ENCODE measurements at regions not wholly inside any gene's neighbourhood (a gene's known extent, or its start where the extent isn't known, plus 50 kb on each side); places are given as distances from the start of the nearest gene placed in this dataset.
A peak's percentile ranks its signal among the peaks of the same experiment; 100 is the strongest.

DNA sequence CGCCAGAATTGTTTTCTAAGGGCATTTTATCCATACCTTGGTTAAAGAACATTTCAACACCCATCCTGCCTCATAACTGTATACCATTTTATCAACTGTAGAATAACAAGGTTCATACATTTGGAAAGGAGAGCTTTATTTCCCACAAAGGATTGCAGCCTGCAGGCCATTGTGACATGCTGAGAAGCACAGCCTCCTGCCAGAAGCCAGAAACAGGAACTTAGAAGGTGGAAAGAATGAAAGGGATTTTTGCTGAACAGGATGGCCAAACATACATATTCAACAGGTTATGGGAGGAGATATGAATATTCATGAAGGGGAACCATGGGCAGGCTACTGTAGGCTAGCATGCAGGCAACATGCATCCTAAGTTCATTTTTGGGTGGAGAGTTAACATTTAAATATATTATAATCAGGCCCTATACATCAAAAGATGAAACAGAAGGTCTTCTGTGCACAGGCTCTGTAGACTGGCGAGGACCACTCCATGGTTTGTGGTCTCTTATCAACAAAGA, 59.9 kb upstream of the DIRAS2 start:
- Histone ChIP-seq H3K9me2 (ENCODE audit: insufficient read depth) (no peaks in the 10 kb centered on the region), H4K20me1 (replicated peaks; ENCODE audit: insufficient read depth) (no peaks in the 10 kb centered on the region), H3K27me3 (ENCODE audit: insufficient read depth) (no peaks in the 10 kb centered on the region), H3K36me3 (ENCODE audit: insufficient read depth) (no peaks in the 10 kb centered on the region), H3K4me3 (no peak overlapping the region), H3F3A (replicated peaks; ENCODE audit: low read depth) (no peaks in the 10 kb centered on the region), H2AFZ (0 out of 2 replicates have a peak overlapping the region, but pooled peaks have one; percentile 2), H3K4me2 (no peak overlapping the region), H3K4me1 (ENCODE audit: insufficient read depth) (no peaks in the 10 kb centered on the region), H3K27ac (ENCODE audit: low read depth) (no peak overlapping the region), H3K79me2 (replicated peaks; ENCODE audit: insufficient read depth) (no peaks in the 10 kb centered on the region)
- H3K4me3 Mint-ChIP-seq: no peak overlapping the region
- TF ChIP-seq JUNB (IDR thresholded peaks at IDR 0.05; ENCODE audit: unreplicated experiment): no peak
- TF ChIP-seq ZNF114 (CRISPR knock-in tag; IDR thresholded peaks at IDR 0.05): no peak
- TF ChIP-seq NANOG (IDR thresholded peaks at IDR 0.05; ENCODE audit: borderline replicate concordance): no peak
- TF ChIP-seq, protein P1, sequence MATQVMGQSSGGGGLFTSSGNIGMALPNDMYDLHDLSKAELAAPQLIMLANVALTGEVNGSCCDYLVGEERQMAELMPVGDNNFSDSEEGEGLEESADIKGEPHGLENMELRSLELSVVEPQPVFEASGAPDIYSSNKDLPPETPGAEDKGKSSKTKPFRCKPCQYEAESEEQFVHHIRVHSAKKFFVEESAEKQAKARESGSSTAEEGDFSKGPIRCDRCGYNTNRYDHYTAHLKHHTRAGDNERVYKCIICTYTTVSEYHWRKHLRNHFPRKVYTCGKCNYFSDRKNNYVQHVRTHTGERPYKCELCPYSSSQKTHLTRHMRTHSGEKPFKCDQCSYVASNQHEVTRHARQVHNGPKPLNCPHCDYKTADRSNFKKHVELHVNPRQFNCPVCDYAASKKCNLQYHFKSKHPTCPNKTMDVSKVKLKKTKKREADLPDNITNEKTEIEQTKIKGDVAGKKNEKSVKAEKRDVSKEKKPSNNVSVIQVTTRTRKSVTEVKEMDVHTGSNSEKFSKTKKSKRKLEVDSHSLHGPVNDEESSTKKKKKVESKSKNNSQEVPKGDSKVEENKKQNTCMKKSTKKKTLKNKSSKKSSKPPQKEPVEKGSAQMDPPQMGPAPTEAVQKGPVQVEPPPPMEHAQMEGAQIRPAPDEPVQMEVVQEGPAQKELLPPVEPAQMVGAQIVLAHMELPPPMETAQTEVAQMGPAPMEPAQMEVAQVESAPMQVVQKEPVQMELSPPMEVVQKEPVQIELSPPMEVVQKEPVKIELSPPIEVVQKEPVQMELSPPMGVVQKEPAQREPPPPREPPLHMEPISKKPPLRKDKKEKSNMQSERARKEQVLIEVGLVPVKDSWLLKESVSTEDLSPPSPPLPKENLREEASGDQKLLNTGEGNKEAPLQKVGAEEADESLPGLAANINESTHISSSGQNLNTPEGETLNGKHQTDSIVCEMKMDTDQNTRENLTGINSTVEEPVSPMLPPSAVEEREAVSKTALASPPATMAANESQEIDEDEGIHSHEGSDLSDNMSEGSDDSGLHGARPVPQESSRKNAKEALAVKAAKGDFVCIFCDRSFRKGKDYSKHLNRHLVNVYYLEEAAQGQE (IDR thresholded peaks at IDR 0.05; ENCODE audit: unreplicated experiment): no peak
- TF ChIP-seq CREB1 (CRISPR knock-in tag; IDR thresholded peaks at IDR 0.05; ENCODE audit: low read depth): no peak
- TF ChIP-seq, protein P2, sequence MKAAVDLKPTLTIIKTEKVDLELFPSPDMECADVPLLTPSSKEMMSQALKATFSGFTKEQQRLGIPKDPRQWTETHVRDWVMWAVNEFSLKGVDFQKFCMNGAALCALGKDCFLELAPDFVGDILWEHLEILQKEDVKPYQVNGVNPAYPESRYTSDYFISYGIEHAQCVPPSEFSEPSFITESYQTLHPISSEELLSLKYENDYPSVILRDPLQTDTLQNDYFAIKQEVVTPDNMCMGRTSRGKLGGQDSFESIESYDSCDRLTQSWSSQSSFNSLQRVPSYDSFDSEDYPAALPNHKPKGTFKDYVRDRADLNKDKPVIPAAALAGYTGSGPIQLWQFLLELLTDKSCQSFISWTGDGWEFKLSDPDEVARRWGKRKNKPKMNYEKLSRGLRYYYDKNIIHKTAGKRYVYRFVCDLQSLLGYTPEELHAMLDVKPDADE (IDR thresholded peaks at IDR 0.05): no peak
- no peak for TF ChIP-seq ZNF331 (CRISPR knock-in tag; IDR thresholded peaks at IDR 0.05; ENCODE audit: low read depth)
- no peak for TF ChIP-seq EZH2 (IDR thresholded peaks at IDR 0.05; ENCODE audit: low read depth, unreplicated experiment)
- no peaks in the 10 kb centered on the region for H3K36me3 Mint-ChIP-seq (ENCODE audit: low read depth)
- H3K4me1 Mint-ChIP-seq: peaks cover 4% of the 10 kb centered on the region; the same call in 2 of the 3 replicates
- ATAC-seq: no peak
- no peak overlapping the region for H3K27ac Mint-ChIP-seq
- DNase-seq (ENCODE audit: low spot score): no peak
- no peaks in the 10 kb centered on the region; the same call in 2 of the 3 replicates for H3K9me3 Mint-ChIP-seq
- H3K27me3 Mint-ChIP-seq (ENCODE audit: insufficient read depth, low read depth, poor library complexity): peaks cover 4% of the 10 kb centered on the region

GRCh38 chr9:90698871-90699440, 56.3 kb upstream of the DIRAS2 start:
- Histone ChIP-seq H3F3A (replicated peaks; ENCODE audit: low read depth) (no peaks in the 10 kb centered on the region), H3K4me2 (no peak overlapping the region), H3K4me1 (ENCODE audit: insufficient read depth) (no peaks in the 10 kb centered on the region), H3K36me3 (ENCODE audit: insufficient read depth) (no peaks in the 10 kb centered on the region), H3K27me3 (ENCODE audit: insufficient read depth) (no peaks in the 10 kb centered on the region), H3K79me2 (replicated peaks; ENCODE audit: insufficient read depth) (no peaks in the 10 kb centered on the region), H3K9me2 (ENCODE audit: insufficient read depth) (no peaks in the 10 kb centered on the region), H3K27ac (ENCODE audit: low read depth) (no peak overlapping the region), H2AFZ (no peak overlapping the region), H4K20me1 (replicated peaks; ENCODE audit: insufficient read depth) (no peaks in the 10 kb centered on the region), H3K4me3 (no peak overlapping the region)
- Mint-ChIP-seq H3K36me3 (ENCODE audit: low read depth) (no peaks in the 10 kb centered on the region), H3K4me3 (no peak overlapping the region), H3K27me3 (ENCODE audit: insufficient read depth, low read depth, poor library complexity) (peaks cover 2% of the 10 kb centered on the region), H3K4me1 (peaks cover 4% of the 10 kb centered on the region; the same call in 2 of the 3 replicates), H3K27ac (no peak overlapping the region), H3K9me3 (no peaks in the 10 kb centered on the region; the same call in 2 of the 3 replicates)
- no peak for DNase-seq (ENCODE audit: low spot score)
- no peak for ATAC-seq
- TF ChIP-seq CTCF (conservative IDR thresholded peaks at IDR 0.05; ENCODE audit: low read depth in 2 of 2) (no peak), STAT1 (IDR thresholded peaks at IDR 0.05; ENCODE audit: unreplicated experiment) (no peak), NANOG (IDR thresholded peaks at IDR 0.05; ENCODE audit: borderline replicate concordance) (no peak), EZH2phosphoT487 (IDR thresholded peaks at IDR 0.05; ENCODE audit: unreplicated experiment) (no peak), JUNB (IDR thresholded peaks at IDR 0.05; ENCODE audit: unreplicated experiment) (no peak)
- TF ChIP-seq, protein P2 (IDR thresholded peaks at IDR 0.05): no peak
- TF ChIP-seq, protein P1 (IDR thresholded peaks at IDR 0.05; ENCODE audit: unreplicated experiment): no peak
